Glomerular visceral epithelial cell (primary cell): ENCODE measurements at regions not wholly inside any gene's neighbourhood (a gene's known extent, or its start where the extent isn't known, plus 50 kb on each side); places are given as distances from the start of the nearest gene placed in this dataset.
A peak's percentile ranks its signal among the peaks of the same experiment; 100 is the strongest.

ENCODE experiments used
- DNase-seq: peaks from one replicate; pipeline ENCODE4 v3.0.0-alpha.2; 2016; ENCODE audit errors: extremely low spot score

- DNase-seq: no peak
Measured at GRCh38 chr16:80418517-80419355, 122.1 kb upstream of the DYNLRB2 start.

- DNase-seq: no peak
Measured at GRCh38 chr16:80417706-80418271, 123.0 kb upstream of the DYNLRB2 start.

- no peak for DNase-seq
Measured at GRCh38 chr16:80408014-80408413, 132.8 kb upstream of the DYNLRB2 start.

- DNase-seq: peak; percentile 1
Measured at GRCh38 chr16:80407265-80407987, 133.4 kb upstream of the DYNLRB2 start.

- no peak for DNase-seq
Measured at GRCh38 chr16:80404847-80405246, 135.9 kb upstream of the DYNLRB2 start.

- no peak for DNase-seq
Measured at GRCh38 chr16:80403894-80404293, 136.9 kb upstream of the DYNLRB2 start.

- no peak for DNase-seq
Measured at GRCh38 chr16:80390871-80391489, 149.8 kb upstream of the DYNLRB2 start.

GRCh38 chr16:80390046-80390445 lies 150.7 kb upstream of the DYNLRB2 start:
- DNase-seq: no peak

- no peak for DNase-seq
Measured at GRCh38 chr16:80389338-80389737, 151.5 kb upstream of the DYNLRB2 start.

- no peak for DNase-seq
Measured at GRCh38 chr16:80387318-80387921, 153.4 kb upstream of the DYNLRB2 start.

- DNase-seq: no peak
Measured at GRCh38 chr16:80384862-80385261, 155.9 kb upstream of the DYNLRB2 start.

GRCh38 chr16:80380514-80380913 lies 160.3 kb upstream of the DYNLRB2 start:
- no peak for DNase-seq

- no peak for DNase-seq
Measured at GRCh38 chr16:80377096-80377956, 163.5 kb upstream of the DYNLRB2 start.

- peak; percentile 1 for DNase-seq
Measured at GRCh38 chr16:80375973-80376372, 164.8 kb upstream of the DYNLRB2 start.

GRCh38 chr16:80375513-80375912 lies 165.3 kb upstream of the DYNLRB2 start:
- no peak for DNase-seq

GRCh38 chr16:80372341-80372740 lies 168.5 kb upstream of the DYNLRB2 start:
- no peak for DNase-seq

GRCh38 chr16:80369138-80369958 lies 171.4 kb upstream of the DYNLRB2 start:
- DNase-seq: peak; percentile 50

GRCh38 chr16:80367037-80367658 lies 173.6 kb upstream of the DYNLRB2 start:
- DNase-seq: no peak

- DNase-seq: peak; percentile 13
Measured at GRCh38 chr16:80366023-80366422, 174.8 kb upstream of the DYNLRB2 start.

- no peak for DNase-seq
Measured at GRCh38 chr16:80362816-80363215, 178.0 kb upstream of the DYNLRB2 start.
